NCI-H187 treated with DMSO at 0.1 percent for 48 hours (cell line): ENCODE measurements at regions not wholly inside any gene's neighbourhood (a gene's known extent, or its start where the extent isn't known, plus 50 kb on each side); places are given as distances from the start of the nearest gene placed in this dataset.

Experiments used
- DNase-seq: peaks from one replicate; lab custom pipeline; 2025; lab: John Stamatoyannopoulos, UW

- DNase-seq, result no peak
These were observed 2362.5 kb upstream of the WWC1 start for GRCh38 chr5:165928971-165929370.

- DNase-seq, result no peak
These were observed 2350.9 kb upstream of the WWC1 start for GRCh38 chr5:165940541-165940940.

GRCh38 chr5:165956854-165957253 lies 2334.6 kb upstream of the WWC1 start:
- DNase-seq, result no peak

- DNase-seq, result no peak
These were observed 2309.8 kb upstream of the WWC1 start for GRCh38 chr5:165981671-165982070.

- DNase-seq, result no peak
These were observed 2295.1 kb upstream of the WWC1 start for GRCh38 chr5:165996201-165996875.

- DNase-seq, result no peak
These were observed 2291.6 kb upstream of the WWC1 start for GRCh38 chr5:165999693-166000320.

- DNase-seq, result no peak
These were observed 2287.4 kb upstream of the WWC1 start for GRCh38 chr5:166004006-166004405.

GRCh38 chr5:166013415-166013814 lies 2278.0 kb upstream of the WWC1 start:
- no peak for DNase-seq

- no peak for DNase-seq
These were observed 2277.2 kb upstream of the WWC1 start for GRCh38 chr5:166014256-166014655.

- no peak for DNase-seq
These were observed 2272.7 kb upstream of the WWC1 start for GRCh38 chr5:166018716-166019115.

- no peak for DNase-seq
These were observed 2269.4 kb upstream of the WWC1 start for GRCh38 chr5:166022065-166022464.

- DNase-seq, result no peak
These were observed 2266.5 kb upstream of the WWC1 start for GRCh38 chr5:166024970-166025369.

GRCh38 chr5:166027582-166027981 lies 2263.9 kb upstream of the WWC1 start:
- DNase-seq, result no peak

GRCh38 chr5:166031926-166032325 lies 2259.5 kb upstream of the WWC1 start:
- DNase-seq, result no peak

GRCh38 chr5:166032601-166033000 lies 2258.8 kb upstream of the WWC1 start:
- no peak for DNase-seq

- DNase-seq, result no peak
These were observed 2245.5 kb upstream of the WWC1 start for GRCh38 chr5:166045961-166046360.

GRCh38 chr5:166046956-166047355 lies 2244.5 kb upstream of the WWC1 start:
- no peak for DNase-seq

GRCh38 chr5:166050531-166050930 lies 2240.9 kb upstream of the WWC1 start:
- no peak for DNase-seq

GRCh38 chr5:166058660-166059059 lies 2232.8 kb upstream of the WWC1 start:
- no peak for DNase-seq

- no peak for DNase-seq
These were observed 2229.4 kb upstream of the WWC1 start for GRCh38 chr5:166062094-166062493.

- DNase-seq, result no peak
These were observed 2228.7 kb upstream of the WWC1 start for GRCh38 chr5:166062719-166063118.

GRCh38 chr5:166063261-166063660 lies 2228.2 kb upstream of the WWC1 start:
- no peak for DNase-seq

- DNase-seq, result no peak
These were observed 2222.7 kb upstream of the WWC1 start for GRCh38 chr5:166068547-166069335.
